ENCODE measurements at regions not wholly inside any gene's neighbourhood (a gene's known extent, or its start where the extent isn't known, plus 50 kb on each side); places are given as distances from the start of the nearest gene placed in this dataset.

DNA sequence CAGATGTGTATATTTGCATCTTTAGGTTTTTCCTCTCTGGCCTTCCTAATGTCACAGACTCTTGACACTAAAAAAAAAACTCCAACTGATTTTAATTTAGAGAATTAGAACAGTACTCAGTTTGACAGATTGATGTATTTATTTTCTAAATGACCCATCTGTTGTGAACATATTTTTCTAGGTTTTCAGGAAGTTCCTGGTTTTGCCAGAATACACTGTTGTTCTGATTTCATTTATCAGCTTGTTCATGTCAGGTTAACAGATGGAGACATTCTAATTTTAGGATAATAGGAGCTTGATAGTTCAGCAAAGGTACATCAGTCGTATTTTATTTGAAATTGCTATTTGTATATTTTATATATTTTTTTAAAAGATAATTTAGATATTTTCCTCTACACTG, 133.4 kb downstream of the TANC2 start:
- H2AFZ ChIP-seq (ENCODE audit: low read depth, low read length, severe bottlenecking) = no peak overlapping the region
- H3K4me3 ChIP-seq (ENCODE audit: insufficient read depth, low read length, poor library complexity, severe bottlenecking) = no peak overlapping the region
- H3K27me3 ChIP-seq (ENCODE audit: low read length) = no peaks in the 10 kb centered on the region
- H4K20me1 ChIP-seq (ENCODE audit: low read depth, low read length) = 0 out of 2 replicates have a peak, but pooled peaks cover under 1% of the 10 kb centered on the region
- no peaks in the 10 kb centered on the region for H3K36me3 ChIP-seq (ENCODE audit: low read length)
- H3K4me2 ChIP-seq (ENCODE audit: low read depth, low read length, poor library complexity, severe bottlenecking) = no peak overlapping the region
- H3F3A ChIP-seq (ENCODE audit: insufficient read depth) = no peaks in the 10 kb centered on the region
- H3K79me2 ChIP-seq (ENCODE audit: insufficient read depth, low read length) = no peaks in the 10 kb centered on the region
- H3K9me2 ChIP-seq (replicated peaks; ENCODE audit: insufficient read depth, low read length) = no peaks in the 10 kb centered on the region
- H3K9ac ChIP-seq (ENCODE audit: low read length) = no peak overlapping the region
- TF ChIP-seq EZH2phosphoT487 (conservative IDR thresholded peaks at IDR 0.05; ENCODE audit: low read length) = no peak
- TF ChIP-seq, protein P1, sequence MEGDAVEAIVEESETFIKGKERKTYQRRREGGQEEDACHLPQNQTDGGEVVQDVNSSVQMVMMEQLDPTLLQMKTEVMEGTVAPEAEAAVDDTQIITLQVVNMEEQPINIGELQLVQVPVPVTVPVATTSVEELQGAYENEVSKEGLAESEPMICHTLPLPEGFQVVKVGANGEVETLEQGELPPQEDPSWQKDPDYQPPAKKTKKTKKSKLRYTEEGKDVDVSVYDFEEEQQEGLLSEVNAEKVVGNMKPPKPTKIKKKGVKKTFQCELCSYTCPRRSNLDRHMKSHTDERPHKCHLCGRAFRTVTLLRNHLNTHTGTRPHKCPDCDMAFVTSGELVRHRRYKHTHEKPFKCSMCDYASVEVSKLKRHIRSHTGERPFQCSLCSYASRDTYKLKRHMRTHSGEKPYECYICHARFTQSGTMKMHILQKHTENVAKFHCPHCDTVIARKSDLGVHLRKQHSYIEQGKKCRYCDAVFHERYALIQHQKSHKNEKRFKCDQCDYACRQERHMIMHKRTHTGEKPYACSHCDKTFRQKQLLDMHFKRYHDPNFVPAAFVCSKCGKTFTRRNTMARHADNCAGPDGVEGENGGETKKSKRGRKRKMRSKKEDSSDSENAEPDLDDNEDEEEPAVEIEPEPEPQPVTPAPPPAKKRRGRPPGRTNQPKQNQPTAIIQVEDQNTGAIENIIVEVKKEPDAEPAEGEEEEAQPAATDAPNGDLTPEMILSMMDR (IDR thresholded peaks at IDR 0.05; ENCODE audit: insufficient read depth, low read length, poor library complexity, severe bottlenecking) = no peak
- H3K27ac ChIP-seq (ENCODE audit: low read depth, low read length) = no peak overlapping the region
- H3K9me3 ChIP-seq (ENCODE audit: insufficient read depth, low read length) = no peaks in the 10 kb centered on the region

DNA sequence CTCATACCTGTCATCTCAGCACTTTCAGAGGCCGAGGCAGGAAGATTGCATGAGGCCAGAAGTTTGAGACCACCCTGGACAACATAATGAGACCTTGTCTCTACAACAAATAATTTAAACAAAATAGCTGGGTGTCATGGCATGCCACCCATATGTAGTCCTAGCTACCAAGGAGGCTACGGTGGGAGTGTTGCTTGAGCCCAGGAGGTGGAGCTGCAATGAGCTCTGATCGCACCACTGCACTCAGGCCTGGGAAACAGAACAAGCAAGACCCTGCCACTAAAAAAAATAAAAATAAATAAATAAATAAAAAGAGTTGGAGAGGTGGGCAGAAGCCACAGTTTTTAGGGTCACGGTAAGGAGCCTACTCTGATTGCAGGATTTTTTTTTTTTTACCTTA, 136.0 kb downstream of the TANC2 start:
- Histone ChIP-seq H4K20me1 (ENCODE audit: low read depth, low read length) (0 out of 2 replicates have a peak, but pooled peaks cover 5% of the 10 kb centered on the region), H3K4me3 (ENCODE audit: insufficient read depth, low read length, poor library complexity, severe bottlenecking) (no peak overlapping the region), H3K36me3 (ENCODE audit: low read length) (no peaks in the 10 kb centered on the region), H2AFZ (ENCODE audit: low read depth, low read length, severe bottlenecking) (no peak overlapping the region), H3K4me2 (ENCODE audit: low read depth, low read length, poor library complexity, severe bottlenecking) (no peak overlapping the region), H3K79me2 (ENCODE audit: insufficient read depth, low read length) (no peaks in the 10 kb centered on the region), H3K9ac (ENCODE audit: low read length) (no peak overlapping the region), H3K9me2 (replicated peaks; ENCODE audit: insufficient read depth, low read length) (no peaks in the 10 kb centered on the region), H3K27ac (ENCODE audit: low read depth, low read length) (no peak overlapping the region), H3F3A (ENCODE audit: insufficient read depth) (no peaks in the 10 kb centered on the region), H3K9me3 (ENCODE audit: insufficient read depth, low read length) (no peaks in the 10 kb centered on the region), H3K27me3 (ENCODE audit: low read length) (no peaks in the 10 kb centered on the region)
- no peak for TF ChIP-seq EZH2phosphoT487 (conservative IDR thresholded peaks at IDR 0.05; ENCODE audit: low read length)
- TF ChIP-seq, protein P1 (IDR thresholded peaks at IDR 0.05; ENCODE audit: insufficient read depth, low read length, poor library complexity, severe bottlenecking) = no peak

DNA sequence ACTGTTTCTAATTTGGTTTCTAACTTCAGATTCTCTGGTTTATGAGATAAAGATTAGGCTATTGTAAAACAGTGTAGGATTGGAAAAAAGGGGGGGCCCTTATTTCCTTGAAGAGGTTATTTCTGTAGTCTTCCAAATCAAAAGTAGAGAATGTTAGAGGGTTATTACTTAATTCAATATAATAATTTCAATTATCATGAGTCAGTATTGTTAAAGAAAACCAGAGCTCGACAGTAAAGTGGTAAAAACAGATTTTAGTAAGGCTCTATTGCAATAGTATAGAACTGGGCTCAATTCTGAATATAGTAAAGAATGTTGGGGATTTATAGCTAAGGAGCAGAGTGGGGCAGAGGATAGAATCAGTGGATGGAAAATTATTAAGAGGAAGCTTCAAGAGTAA, 140.0 kb downstream of the TANC2 start:
- H3K4me2 ChIP-seq (ENCODE audit: low read depth, low read length, poor library complexity, severe bottlenecking) = no peak overlapping the region
- 0 out of 2 replicates have a peak, but pooled peaks cover 5% of the 10 kb centered on the region for H4K20me1 ChIP-seq (ENCODE audit: low read depth, low read length)
- no peak overlapping the region for H3K27ac ChIP-seq (ENCODE audit: low read depth, low read length)
- H2AFZ ChIP-seq (ENCODE audit: low read depth, low read length, severe bottlenecking) = no peak overlapping the region
- no peak for TF ChIP-seq EZH2phosphoT487 (conservative IDR thresholded peaks at IDR 0.05; ENCODE audit: low read length)
- TF ChIP-seq, protein P1 (IDR thresholded peaks at IDR 0.05; ENCODE audit: insufficient read depth, low read length, poor library complexity, severe bottlenecking) = no peak
- no peaks in the 10 kb centered on the region for H3K79me2 ChIP-seq (ENCODE audit: insufficient read depth, low read length)
- no peak overlapping the region for H3K4me3 ChIP-seq (ENCODE audit: insufficient read depth, low read length, poor library complexity, severe bottlenecking)
- no peaks in the 10 kb centered on the region for H3K9me3 ChIP-seq (ENCODE audit: insufficient read depth, low read length)
- H3K9ac ChIP-seq (ENCODE audit: low read length) = no peak overlapping the region
- no peaks in the 10 kb centered on the region for H3K36me3 ChIP-seq (ENCODE audit: low read length)
- no peaks in the 10 kb centered on the region for H3F3A ChIP-seq (ENCODE audit: insufficient read depth)
- no peaks in the 10 kb centered on the region for H3K27me3 ChIP-seq (ENCODE audit: low read length)
- H3K9me2 ChIP-seq (replicated peaks; ENCODE audit: insufficient read depth, low read length) = no peaks in the 10 kb centered on the region
